ENCODE measurements at regions not wholly inside any gene's neighbourhood (a gene's known extent, or its start where the extent isn't known, plus 50 kb on each side); places are given as distances from the start of the nearest gene placed in this dataset.
"Not testable (repeated sequence)": the region's sequence is repeated elsewhere in the genome, so short reads cannot be mapped to it uniquely, and the experiment has no call there.

DNA sequence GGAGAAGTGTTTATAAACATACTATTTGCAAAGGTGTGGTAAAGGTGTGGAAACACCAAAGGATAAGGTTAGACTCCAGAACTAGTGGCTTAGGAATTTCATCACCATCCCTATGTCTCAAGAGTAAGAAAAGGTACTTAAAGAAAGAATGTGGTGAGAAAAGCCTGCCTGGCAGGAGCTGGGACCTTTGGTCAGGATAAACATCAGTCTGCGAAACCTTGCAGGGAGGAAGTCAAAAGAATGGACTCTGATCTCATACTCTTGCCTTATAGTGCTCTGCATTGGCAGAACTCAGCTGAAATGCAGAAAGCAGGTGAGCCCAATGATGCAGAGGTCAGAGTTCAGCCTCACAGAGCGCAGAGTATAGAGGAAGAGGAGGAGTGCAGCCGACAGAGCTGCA, 97.2 kb upstream of the NR3C2 start:
- 92% methylated on average over 3 of the region's 3 CpGs for WGBS
- Histone ChIP-seq H3K36me3 (ENCODE audit: insufficient read depth, low read length) (no peaks in the 10 kb centered on the region), H3K4me3 (ENCODE audit: low read length) (no peak overlapping the region), H3K4me1 (ENCODE audit: insufficient read depth, low read length) (no peaks in the 10 kb centered on the region; the same call in 1 of the 2 replicates), H3K9ac (ENCODE audit: low read depth, low read length) (no peak overlapping the region), H3K27ac (ENCODE audit: low read depth, low read length) (no peak overlapping the region), H3K27me3 (ENCODE audit: insufficient read depth, low read length) (no peaks in the 10 kb centered on the region), H3K9me3 (ENCODE audit: insufficient read depth, low read depth, low read length) (peaks cover 7% of the 10 kb centered on the region; the same call in 1 of the 2 replicates)

DNA sequence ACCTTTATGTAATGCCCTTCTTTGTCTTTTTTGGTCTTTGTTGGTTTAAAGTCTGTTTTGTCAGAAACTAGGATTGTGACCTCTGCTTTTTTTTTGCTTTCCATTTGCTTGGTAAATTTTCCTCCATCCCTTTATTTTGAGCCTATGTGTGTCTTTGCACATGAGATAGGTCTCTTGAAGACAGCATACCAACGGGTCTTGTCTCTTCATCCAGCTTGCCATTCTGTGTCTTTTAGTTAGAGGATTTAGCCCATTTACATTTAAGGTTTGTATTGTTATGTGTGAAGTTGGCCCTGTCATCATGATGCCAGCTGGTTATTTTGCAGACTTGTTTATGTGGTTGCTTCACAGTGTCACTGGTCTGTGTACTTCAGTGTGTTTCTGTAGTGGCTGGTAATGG, 91.6 kb upstream of the NR3C2 start:
- not testable (repeated sequence) for H3K4me3 ChIP-seq (ENCODE audit: low read length); H3K36me3 ChIP-seq (ENCODE audit: insufficient read depth, low read length); H3K27me3 ChIP-seq (ENCODE audit: insufficient read depth, low read length); H3K9ac ChIP-seq (ENCODE audit: low read depth, low read length); H3K4me1 ChIP-seq (ENCODE audit: insufficient read depth, low read length); H3K27ac ChIP-seq (ENCODE audit: low read depth, low read length)
- WGBS, result 96% methylated on average over 1 of the region's 1 CpG
- peaks cover 18% of the 10 kb centered on the region for H3K9me3 ChIP-seq (ENCODE audit: insufficient read depth, low read depth, low read length)

DNA sequence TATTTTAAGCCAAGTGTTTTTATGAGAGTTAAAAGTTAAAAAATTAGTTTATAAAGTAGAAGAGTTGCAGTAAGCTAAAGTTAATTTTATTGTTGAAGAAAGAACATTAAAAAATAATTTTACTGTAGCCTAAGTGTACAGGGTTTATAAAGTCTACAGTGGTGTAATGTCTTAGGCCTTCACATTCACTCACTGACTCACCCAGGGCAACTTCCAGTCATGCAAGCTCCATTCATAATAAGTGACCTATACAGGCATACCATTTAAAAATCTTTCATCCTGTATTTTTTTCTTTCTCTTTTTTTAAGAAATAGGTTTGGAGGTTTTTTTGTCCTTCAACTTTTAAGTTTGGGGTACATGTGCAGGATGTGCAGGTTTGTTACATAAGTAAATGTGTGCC, 87.9 kb upstream of the NR3C2 start:
- H3K27me3 ChIP-seq (ENCODE audit: insufficient read depth, low read length), result no peaks in the 10 kb centered on the region
- H3K4me1 ChIP-seq (ENCODE audit: insufficient read depth, low read length), result no peaks in the 10 kb centered on the region
- H3K9me3 ChIP-seq (ENCODE audit: insufficient read depth, low read depth, low read length), result peaks cover 17% of the 10 kb centered on the region
- H3K36me3 ChIP-seq (ENCODE audit: insufficient read depth, low read length), result no peaks in the 10 kb centered on the region
- no peak overlapping the region for H3K4me3 ChIP-seq (ENCODE audit: low read length)
- no peak overlapping the region for H3K27ac ChIP-seq (ENCODE audit: low read depth, low read length)
- H3K9ac ChIP-seq (ENCODE audit: low read depth, low read length), result no peak overlapping the region

DNA sequence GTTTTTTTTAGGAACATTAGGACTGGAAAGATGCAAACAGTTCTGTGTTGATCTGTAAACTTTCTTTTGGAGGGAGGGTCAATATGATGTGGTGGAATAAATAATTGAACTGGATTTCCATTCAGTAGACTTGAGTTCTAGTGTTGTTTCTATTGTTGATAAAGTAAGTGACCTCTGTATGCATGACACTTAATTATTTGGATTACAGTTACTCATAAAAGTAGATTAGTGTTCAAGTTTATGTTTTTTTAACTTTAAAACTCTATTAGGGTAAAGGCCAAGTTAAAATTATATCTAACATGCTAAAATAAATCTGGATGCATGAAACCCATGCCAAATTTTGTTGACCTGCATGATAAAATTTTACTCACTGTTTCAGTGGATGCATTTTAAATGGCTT, 85.4 kb upstream of the NR3C2 start:
- no peak overlapping the region for H3K4me3 ChIP-seq (ENCODE audit: low read length)
- H3K36me3 ChIP-seq (ENCODE audit: insufficient read depth, low read length), result no peaks in the 10 kb centered on the region
- H3K27ac ChIP-seq (ENCODE audit: low read depth, low read length), result no peak overlapping the region
- no peaks in the 10 kb centered on the region for H3K4me1 ChIP-seq (ENCODE audit: insufficient read depth, low read length)
- no peaks in the 10 kb centered on the region for H3K27me3 ChIP-seq (ENCODE audit: insufficient read depth, low read length)
- no peak overlapping the region for H3K9ac ChIP-seq (ENCODE audit: low read depth, low read length)
- H3K9me3 ChIP-seq (ENCODE audit: insufficient read depth, low read depth, low read length), result 0 out of 2 replicates have a peak, but pooled peaks cover 3% of the 10 kb centered on the region

DNA sequence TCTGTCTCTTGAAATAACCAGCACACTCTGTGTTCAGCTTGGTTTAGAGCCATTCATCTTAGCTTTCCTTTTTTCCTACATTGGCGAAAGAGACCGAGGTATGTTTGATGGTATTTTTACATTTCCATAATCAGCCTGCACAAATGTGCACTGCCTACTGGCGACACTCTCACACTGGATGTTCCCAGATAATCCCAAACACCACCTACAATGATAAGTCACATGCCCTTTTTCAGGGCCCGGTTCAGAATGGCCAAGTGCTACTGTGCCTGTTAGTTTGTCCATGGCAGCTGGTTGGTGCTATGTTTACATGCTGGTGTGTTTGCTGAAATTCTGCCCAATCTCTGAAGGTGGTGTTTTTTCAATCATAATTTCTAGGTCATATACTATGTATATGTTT, 80.8 kb upstream of the NR3C2 start:
- H3K27ac ChIP-seq (ENCODE audit: low read depth, low read length), result no peak overlapping the region
- no peaks in the 10 kb centered on the region for H3K9me3 ChIP-seq (ENCODE audit: insufficient read depth, low read depth, low read length)
- no peaks in the 10 kb centered on the region for H3K4me1 ChIP-seq (ENCODE audit: insufficient read depth, low read length)
- no peaks in the 10 kb centered on the region for H3K36me3 ChIP-seq (ENCODE audit: insufficient read depth, low read length)
- H3K9ac ChIP-seq (ENCODE audit: low read depth, low read length), result no peak overlapping the region
- H3K4me3 ChIP-seq (ENCODE audit: low read length), result no peak overlapping the region
- 89% methylated on average over 4 of the region's 4 CpGs for WGBS
- H3K27me3 ChIP-seq (ENCODE audit: insufficient read depth, low read length), result no peaks in the 10 kb centered on the region

DNA sequence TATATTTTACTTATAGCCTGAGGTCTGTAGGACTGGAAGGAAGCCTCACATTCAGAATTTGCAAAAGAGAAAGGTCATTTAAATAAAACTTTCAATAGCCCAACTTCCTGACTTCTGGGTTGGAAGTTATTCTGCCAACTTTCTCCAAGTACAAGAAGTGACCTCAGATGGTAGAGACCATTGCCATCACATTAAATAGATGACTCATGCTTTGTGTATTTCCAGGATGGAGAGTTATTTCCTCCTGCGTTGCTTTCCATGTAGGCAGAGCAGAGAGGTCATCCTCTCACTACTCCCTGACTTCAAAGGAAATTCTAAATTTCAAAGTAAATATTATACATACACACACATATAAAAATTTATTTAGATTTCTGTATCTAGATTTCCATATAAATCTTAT, 73.0 kb upstream of the NR3C2 start:
- Histone ChIP-seq H3K36me3 (ENCODE audit: insufficient read depth, low read length) (no peaks in the 10 kb centered on the region), H3K9me3 (ENCODE audit: insufficient read depth, low read depth, low read length) (no peaks in the 10 kb centered on the region), H3K27me3 (ENCODE audit: insufficient read depth, low read length) (no peaks in the 10 kb centered on the region), H3K4me3 (ENCODE audit: low read length) (no peak overlapping the region), H3K9ac (ENCODE audit: low read depth, low read length) (no peak overlapping the region), H3K4me1 (ENCODE audit: insufficient read depth, low read length) (no peaks in the 10 kb centered on the region), H3K27ac (ENCODE audit: low read depth, low read length) (no peak overlapping the region)
- 86% methylated on average over 1 of the region's 1 CpG for WGBS

DNA sequence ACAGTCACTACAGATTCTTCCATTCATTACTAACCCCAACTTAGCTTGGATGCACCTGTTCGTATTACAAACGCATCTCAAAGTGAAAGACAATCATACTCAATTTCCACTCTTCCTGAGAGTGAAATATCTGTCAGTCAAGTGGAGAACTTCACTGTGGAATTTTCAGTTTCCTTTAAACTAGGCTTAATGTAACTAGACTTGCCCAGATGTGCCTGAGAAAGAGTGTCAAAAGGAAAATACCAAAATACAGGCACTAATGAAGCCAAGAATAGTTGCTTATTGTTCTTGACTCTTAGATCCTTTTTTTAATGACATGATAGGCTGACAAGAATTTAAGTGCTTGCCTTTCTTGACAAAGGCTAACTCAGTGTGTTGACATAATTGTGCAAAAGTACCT, 72.4 kb upstream of the NR3C2 start:
- no peaks in the 10 kb centered on the region for H3K4me1 ChIP-seq (ENCODE audit: insufficient read depth, low read length)
- no peak overlapping the region for H3K27ac ChIP-seq (ENCODE audit: low read depth, low read length)
- H3K4me3 ChIP-seq (ENCODE audit: low read length), result no peak overlapping the region
- no peaks in the 10 kb centered on the region for H3K9me3 ChIP-seq (ENCODE audit: insufficient read depth, low read depth, low read length)
- H3K36me3 ChIP-seq (ENCODE audit: insufficient read depth, low read length), result no peaks in the 10 kb centered on the region
- no peak overlapping the region for H3K9ac ChIP-seq (ENCODE audit: low read depth, low read length)
- 95% methylated on average over 2 of the region's 2 CpGs for WGBS
- H3K27me3 ChIP-seq (ENCODE audit: insufficient read depth, low read length), result no peaks in the 10 kb centered on the region

DNA sequence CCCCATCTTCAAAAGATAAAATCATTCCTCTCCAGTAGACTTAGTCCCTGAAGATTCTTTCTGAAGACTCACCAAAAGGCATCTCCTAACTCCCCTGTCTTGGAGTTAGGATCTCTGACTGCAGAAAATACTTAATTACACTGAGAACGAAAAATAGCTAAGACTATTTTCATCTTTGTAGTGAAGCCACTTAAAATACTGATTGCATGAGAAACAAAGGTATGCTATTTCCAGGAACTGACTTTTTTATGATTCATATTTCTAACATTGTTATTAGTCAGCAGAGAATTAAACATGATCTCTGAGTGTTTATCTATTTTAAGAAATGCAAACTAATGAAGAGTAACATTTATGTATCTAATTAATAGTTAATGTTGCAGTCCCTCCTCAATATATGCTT, 71.8 kb upstream of the NR3C2 start:
- Histone ChIP-seq H3K9ac (ENCODE audit: low read depth, low read length) (no peak overlapping the region), H3K27me3 (ENCODE audit: insufficient read depth, low read length) (no peaks in the 10 kb centered on the region), H3K4me3 (ENCODE audit: low read length) (no peak overlapping the region), H3K27ac (ENCODE audit: low read depth, low read length) (no peak overlapping the region), H3K4me1 (ENCODE audit: insufficient read depth, low read length) (no peaks in the 10 kb centered on the region), H3K36me3 (ENCODE audit: insufficient read depth, low read length) (no peaks in the 10 kb centered on the region), H3K9me3 (ENCODE audit: insufficient read depth, low read depth, low read length) (no peaks in the 10 kb centered on the region)
- WGBS, result 100% methylated on average over 1 of the region's 1 CpG

DNA sequence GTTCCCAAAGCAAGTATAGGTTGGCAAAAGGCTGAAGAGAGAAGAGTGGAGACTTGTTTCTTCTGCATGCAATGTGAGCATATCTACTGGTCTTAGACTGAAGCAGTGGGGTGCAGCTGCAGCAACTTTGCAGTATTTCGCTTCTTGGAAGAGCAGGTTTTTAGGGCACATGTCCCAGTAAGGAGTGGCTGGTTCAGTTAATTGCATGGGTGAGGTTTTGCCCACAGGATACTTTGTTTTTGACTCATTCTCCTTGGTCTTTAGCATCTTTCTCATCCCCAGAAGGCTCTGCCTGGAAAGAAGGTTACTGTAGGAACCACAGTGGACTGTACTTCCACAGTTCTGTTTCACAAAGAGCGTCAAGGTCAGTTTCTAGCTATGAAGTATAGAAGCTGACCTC, 68.0 kb upstream of the NR3C2 start:
- WGBS, result 91% methylated on average over 2 of the region's 2 CpGs

DNA sequence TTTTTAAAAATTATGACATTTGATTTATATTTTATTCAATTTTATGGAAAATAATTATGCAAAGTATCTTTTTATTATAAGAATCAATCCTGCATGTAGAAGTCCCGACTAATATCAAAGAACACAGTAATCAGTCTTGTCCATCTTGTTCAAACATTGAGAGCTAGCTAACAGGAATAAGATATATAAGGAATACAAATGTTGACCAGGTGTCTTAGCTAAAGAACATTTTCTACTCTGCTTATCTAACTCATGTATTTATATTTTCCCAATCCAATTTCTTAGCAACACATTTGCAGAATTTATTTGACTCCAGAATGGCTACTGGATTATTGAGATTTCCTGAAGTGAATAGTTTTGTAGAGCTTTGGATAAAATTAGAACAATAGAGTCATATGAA, 61.5 kb upstream of the NR3C2 start:
- H3K9ac ChIP-seq (ENCODE audit: low read depth, low read length), result no peak overlapping the region
- no peaks in the 10 kb centered on the region for H3K9me3 ChIP-seq (ENCODE audit: insufficient read depth, low read depth, low read length)
- H3K27me3 ChIP-seq (ENCODE audit: insufficient read depth, low read length), result no peaks in the 10 kb centered on the region
- no peaks in the 10 kb centered on the region for H3K36me3 ChIP-seq (ENCODE audit: insufficient read depth, low read length)
- H3K4me1 ChIP-seq (ENCODE audit: insufficient read depth, low read length), result no peaks in the 10 kb centered on the region
- WGBS, result no CpG with 5 or more reads among the region's 1 CpG
- H3K27ac ChIP-seq (ENCODE audit: low read depth, low read length), result no peak overlapping the region
- H3K4me3 ChIP-seq (ENCODE audit: low read length), result no peak overlapping the region

More for the DNA sequence above, 68.0 kb upstream of the NR3C2 start:
- H3K27ac ChIP-seq (ENCODE audit: low read depth, low read length), result no peak overlapping the region
- H3K36me3 ChIP-seq (ENCODE audit: insufficient read depth, low read length), result no peaks in the 10 kb centered on the region
- no peak overlapping the region for H3K4me3 ChIP-seq (ENCODE audit: low read length)
- no peaks in the 10 kb centered on the region for H3K27me3 ChIP-seq (ENCODE audit: insufficient read depth, low read length)
- no peaks in the 10 kb centered on the region for H3K9me3 ChIP-seq (ENCODE audit: insufficient read depth, low read depth, low read length)
- H3K9ac ChIP-seq (ENCODE audit: low read depth, low read length), result no peak overlapping the region
- H3K4me1 ChIP-seq (ENCODE audit: insufficient read depth, low read length), result no peaks in the 10 kb centered on the region

DNA sequence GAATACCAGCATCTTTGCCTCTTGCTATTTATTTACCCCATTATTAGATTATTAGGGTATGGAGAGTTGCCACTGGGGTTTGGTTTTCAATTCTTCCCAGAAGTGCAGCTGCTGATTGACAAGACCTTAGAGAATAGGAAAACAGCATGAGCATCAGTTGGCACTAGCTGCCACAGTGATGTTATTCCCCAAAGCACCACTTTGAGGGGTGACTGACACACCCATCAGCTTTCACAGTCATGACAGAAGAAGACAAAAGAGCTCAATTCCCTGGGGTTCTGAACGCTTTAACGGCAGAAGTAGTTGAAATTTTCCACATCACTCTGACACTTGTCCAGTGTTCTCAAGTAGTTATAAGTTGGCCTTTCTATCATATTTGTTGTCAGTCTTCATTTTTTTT, 55.0 kb upstream of the NR3C2 start:
- WGBS, result 78% methylated on average over 2 of the region's 2 CpGs
- H3K27ac ChIP-seq (ENCODE audit: low read depth, low read length), result no peak overlapping the region
- H3K36me3 ChIP-seq (ENCODE audit: insufficient read depth, low read length), result no peaks in the 10 kb centered on the region
- H3K27me3 ChIP-seq (ENCODE audit: insufficient read depth, low read length), result no peaks in the 10 kb centered on the region
- H3K4me1 ChIP-seq (ENCODE audit: insufficient read depth, low read length), result no peaks in the 10 kb centered on the region
- no peak overlapping the region for H3K9ac ChIP-seq (ENCODE audit: low read depth, low read length)
- no peaks in the 10 kb centered on the region for H3K9me3 ChIP-seq (ENCODE audit: insufficient read depth, low read depth, low read length)
- no peak overlapping the region for H3K4me3 ChIP-seq (ENCODE audit: low read length)

DNA sequence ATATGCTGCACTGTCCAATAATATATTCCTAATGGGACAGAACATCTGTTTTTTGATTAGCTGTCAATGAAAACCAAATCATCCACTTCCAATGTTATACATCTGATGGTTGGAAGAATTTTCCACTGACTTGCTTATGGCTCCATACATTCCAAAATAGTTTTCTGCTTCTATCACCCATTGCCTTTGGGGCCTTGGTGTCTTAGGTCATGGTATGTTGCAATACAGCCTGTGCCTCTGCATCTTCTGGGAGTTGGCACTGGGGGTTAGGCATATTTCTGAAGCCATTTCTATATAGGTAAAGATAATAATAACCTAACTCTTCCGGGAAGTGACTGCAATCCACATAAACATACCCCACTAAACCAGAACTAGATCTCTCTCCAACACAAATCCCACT, 53.2 kb upstream of the NR3C2 start:
- WGBS, result 89% methylated on average over 1 of the region's 1 CpG
- H3K9ac ChIP-seq (ENCODE audit: low read depth, low read length), result no peak overlapping the region
- H3K36me3 ChIP-seq (ENCODE audit: insufficient read depth, low read length), result no peaks in the 10 kb centered on the region
- no peak overlapping the region for H3K4me3 ChIP-seq (ENCODE audit: low read length)
- H3K27ac ChIP-seq (ENCODE audit: low read depth, low read length), result no peak overlapping the region
- H3K9me3 ChIP-seq (ENCODE audit: insufficient read depth, low read depth, low read length), result no peaks in the 10 kb centered on the region
- H3K27me3 ChIP-seq (ENCODE audit: insufficient read depth, low read length), result no peaks in the 10 kb centered on the region
- H3K4me1 ChIP-seq (ENCODE audit: insufficient read depth, low read length), result no peaks in the 10 kb centered on the region
